Limb (tissue), 2 donors: ENCODE measurements at regions not wholly inside any gene's neighbourhood (a gene's known extent, or its start where the extent isn't known, plus 50 kb on each side); places are given as distances from the start of the nearest gene placed in this dataset.

Experiments
- DNase-seq, 2 donors: peaks; one replicate each; pipeline ENCODE4 v3.0.0-alpha.2; 2016; ENCODE audit errors: extremely low spot score in 2 of 2

- no peak for DNase-seq
Observed at GRCh38 chr9:129333617-129334104, 155.6 kb upstream of the IER5L start.

GRCh38 chr9:129332581-129332980, 154.5 kb upstream of the IER5L start:
- DNase-seq = no peak

DNA sequence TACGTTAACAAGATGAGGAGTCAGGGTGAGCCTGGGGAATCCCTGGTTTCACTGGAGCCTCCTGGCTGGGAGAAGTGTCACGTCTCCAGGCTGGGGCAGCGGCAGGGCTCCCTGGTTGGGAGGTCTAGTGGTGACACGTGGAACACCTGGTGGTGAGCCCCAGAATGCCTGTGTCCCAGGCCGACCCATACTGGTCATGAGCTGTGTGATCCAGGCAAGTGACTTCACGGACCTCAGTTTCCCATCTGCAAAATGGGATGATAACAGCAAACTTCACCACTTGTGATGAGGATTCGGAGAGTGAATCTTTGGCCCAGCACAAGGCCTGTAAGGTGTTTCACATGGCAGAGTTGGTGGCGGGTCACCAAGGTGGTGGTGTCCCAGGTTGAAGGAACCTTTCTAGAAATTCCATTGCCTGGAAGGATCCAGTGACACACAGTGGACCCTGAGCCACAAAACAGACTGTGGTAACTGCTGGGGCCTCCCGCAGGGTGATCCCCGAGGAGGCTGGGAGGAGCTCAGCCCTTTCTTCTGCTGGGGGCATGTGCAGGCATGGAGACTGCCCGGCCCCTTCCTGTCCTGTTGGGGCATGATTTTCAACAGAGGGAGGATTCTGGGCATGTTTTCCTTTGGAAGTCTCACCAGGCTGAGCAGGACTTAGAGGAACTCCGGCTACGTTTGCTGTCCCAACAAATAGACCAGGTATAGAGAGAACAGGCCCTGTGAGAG, 153.9 kb upstream of the IER5L start:
- DNase-seq = no peak

- no peak for DNase-seq
Observed at GRCh38 chr9:129331493-129331765, 153.4 kb upstream of the IER5L start.

DNA sequence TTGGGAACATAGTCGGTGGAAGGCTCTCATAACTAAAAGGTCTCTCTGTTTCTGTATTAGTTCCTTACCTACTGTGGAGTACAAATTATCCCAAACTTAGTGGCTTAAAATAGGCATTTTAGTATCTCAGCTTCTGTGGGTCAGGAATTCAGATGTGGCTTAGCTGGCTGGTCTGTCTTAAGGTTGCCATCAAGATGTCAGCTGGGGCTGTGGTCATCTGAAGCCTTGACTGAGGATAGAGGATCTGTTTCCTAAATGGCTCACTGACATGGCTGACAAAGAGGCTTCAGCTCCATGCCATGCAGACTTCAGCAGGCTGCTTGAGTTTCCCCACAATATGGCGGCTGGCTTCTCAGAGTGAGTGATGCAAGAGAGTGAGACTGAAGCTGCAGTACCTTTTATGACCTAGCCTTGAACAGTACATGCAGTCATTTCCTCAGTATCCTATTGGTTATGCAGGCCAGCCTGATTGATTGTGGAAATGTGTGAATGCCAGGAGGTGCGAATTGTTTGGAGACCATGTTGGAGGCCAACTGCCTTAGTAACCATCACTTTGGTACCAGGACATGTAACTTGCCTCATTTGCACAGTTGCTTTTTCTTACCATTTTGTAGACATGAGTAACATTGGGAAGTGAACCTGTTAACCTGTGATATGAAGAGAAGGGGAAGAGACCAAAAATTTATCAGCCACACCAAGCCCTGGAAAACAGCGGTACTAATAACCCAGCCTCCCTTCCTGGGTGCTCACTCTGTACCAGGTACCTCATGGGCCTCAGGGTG, 152.8 kb upstream of the IER5L start:
- no peak for DNase-seq

DNA sequence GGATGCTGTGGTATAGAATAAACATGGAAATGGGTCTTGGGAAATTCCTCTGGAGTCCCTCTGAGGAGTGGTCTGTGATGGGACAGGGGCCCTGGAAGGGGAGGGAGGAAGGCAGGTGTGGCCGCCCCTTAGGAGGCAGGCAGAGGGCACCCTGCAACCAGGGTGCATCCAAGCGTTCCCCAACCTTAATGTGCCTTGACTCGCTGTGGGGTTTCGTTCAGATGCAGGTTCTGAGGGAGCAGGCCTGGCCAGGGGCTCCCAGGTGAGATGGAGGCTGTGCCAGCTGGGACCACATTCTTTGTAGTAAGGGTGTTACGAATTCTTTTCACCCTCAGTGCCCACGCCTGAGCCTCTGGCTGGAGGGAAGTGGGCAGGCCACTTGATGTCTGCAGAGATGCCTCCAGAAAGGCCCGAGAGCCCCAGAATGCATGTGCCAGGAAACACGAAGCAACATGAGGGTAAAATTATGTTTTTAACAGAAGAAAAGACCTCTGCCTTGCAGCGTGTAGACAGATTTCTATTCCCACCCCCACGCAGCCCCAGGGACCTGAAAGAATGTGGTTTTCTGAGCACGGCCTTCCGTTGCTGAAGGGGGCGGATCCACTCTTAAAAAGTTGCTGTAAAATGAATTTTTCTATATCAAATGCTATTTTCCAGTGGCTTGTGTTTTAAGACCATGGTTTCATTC, 150.4 kb upstream of the IER5L start:
- DNase-seq = peak; percentile 59 to 75

DNA sequence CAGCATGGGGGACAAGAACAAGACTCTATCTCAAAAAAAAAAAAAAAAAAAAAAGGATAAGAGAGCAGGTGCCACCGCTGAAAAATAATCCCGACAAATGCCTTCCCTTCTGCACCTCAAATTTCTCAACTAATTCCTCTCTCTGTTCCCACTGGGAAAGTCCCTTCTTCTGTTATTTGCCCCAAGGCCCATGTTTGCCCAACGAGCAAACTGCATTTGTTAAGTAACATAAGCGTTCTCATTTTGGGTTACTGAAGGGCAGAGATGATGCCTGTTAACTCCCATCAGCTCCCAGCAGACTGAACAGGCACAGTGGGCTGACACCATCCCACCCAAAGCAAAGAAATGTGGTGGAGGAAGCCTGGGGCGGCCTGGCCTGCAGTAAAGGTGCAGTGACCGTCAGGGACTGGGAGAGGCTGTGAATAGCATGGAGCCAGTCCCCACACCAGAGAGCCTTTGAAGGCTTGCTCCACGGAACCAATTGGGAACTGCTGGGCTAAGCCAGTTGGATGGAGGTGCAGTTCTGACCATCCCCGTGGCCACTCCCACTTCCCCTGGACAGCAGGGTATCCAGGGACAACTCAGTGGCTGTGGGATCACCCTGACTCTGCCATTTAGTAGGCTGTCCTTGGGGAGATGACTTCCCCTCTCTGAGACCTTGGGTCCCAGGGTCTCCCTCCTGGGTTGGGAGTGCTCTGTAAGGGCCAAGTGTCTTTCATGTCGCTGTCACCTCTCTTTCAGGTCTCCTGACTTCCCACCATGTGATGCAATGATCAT, 149.7 kb upstream of the IER5L start:
- DNase-seq = peak in 1 of 2 donors; percentile 27

GRCh38 chr9:129326061-129327005, 148.3 kb upstream of the IER5L start:
- peak in 1 of 2 donors; percentile 33 for DNase-seq

GRCh38 chr9:129324808-129325502, 146.9 kb upstream of the IER5L start:
- DNase-seq = no peak

GRCh38 chr9:129323999-129324553, 146.0 kb upstream of the IER5L start:
- no peak for DNase-seq

- no peak for DNase-seq
Observed at GRCh38 chr9:129323376-129323998, 145.4 kb upstream of the IER5L start.

DNA sequence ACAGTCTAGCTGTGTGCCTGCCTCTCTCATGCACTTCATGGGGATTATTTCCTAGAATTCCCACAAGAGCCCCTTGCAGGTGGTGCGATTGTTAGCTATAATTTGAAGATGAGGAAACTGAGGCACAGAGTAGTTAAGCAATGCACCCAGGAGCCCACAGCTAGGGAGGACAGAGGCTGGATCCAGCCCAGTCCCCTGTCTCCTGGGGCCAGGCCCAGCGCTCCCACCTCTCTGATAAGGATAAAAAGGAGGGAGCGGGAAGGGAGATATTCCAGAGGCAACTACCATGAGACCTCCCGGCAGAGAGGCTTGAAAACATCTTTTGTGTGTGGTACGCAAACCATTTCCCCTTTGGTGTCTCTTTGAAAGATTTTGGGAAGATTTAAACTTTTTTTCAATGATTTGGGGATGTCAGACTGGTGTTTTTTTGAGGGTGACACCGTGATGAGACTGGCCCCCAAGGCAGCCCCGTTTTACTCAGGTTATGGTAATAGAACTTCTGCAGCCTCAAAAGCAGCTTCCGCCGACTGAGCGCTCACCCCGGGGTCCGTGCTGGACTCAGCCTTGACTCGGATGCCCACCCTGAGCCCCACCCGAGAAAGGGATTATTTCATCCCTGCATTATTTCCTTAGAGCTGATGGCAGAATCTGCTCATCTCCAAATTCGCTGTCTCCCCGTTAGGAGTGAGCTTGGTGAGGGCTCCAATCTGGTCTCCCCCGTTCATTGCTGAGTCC, 144.7 kb upstream of the IER5L start:
- DNase-seq = no peak

DNA sequence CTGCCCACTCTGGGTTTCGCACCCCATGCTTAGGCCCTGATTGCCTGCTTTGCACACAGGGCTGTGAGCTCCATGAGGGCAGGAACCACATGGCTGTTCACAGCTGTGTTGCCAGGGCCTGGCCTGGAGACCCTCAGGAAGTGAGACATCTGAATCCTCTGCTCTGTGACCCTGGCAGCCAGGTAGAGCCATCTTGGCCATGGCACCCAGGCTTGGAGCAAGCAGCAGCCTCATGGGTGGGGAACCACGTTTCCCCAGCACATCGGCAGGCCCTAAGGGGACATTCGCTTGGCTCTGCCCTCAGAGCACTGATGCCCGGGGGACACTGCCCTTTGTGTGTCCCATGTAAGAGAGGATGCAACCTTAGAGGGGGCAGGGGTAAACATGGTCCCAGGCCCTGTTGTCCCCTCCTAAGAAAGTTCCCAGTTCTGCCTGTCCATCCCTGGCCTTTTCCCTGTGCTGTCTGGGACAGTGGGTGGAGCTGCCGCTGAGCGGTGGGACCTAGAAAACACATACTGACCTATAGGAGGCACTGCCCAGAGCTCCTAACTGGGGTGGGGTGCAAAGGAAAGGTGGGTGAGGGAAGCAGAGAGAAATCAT, 144.1 kb upstream of the IER5L start:
- DNase-seq = no peak

DNA sequence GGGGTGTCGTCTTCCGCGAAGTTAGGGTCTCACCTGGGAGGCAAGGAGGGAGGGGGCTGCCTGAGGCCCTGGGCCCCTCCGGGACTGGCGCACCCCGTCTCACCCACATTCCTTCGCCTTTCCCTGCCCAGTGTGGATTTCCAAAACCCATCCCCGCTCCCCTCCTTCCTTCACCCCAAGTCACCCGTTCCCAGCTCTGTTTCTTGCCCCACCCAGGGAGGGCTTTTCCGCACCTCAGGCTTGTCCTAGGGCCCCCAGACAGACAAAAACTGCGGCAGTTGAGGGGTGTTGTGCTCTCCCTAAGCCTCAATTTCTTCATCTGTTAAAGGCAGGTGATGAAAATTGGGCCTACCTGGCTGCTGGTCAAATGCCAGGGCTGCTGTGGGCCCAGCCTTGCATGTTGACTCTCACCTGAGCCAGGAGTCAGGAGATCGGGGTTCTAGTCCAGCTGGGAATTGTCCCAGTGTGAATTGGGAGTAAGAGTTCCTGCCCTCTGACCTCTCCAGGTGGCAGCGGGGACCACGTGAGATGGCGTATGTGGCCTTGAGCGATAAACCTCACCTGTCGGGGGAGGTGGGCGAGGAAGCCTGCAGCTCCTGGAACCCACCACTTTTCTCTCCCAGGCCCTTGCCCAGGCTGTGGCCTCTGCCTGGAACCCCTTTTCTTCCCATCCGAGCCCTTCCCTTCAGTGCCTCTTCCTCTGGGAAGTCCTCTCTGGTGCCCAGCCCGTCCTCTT, 143.4 kb upstream of the IER5L start:
- no peak for DNase-seq

- DNase-seq = peak; percentile 74 to 93
Observed at GRCh38 chr9:129320575-129321285, 142.7 kb upstream of the IER5L start.

DNA sequence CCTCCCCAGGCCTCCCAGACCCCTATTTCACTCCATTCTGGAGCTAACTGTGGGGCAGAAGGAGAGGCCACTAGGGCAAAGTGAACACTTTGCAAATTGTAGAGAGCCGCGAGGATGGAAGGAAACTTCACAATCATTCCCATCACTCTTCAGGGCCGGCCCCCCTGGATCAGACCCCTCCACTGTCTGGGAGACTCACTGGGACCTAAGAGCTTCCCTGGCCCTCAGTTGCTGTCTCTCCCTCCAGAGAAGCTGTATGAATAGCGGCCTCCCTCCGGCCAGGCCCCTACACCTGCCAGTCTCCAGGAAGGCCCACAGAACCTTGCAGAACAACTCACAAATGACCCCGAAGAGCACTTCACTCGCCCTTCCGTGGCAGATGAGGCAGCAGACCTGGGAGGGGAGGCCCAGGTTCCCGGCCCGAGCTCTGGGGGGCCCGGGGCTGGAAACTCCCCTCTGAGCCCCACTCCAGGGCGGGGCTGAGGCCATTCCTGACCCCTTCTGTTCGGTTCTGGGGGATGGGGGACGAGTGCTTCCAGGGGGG, 141.9 kb upstream of the IER5L start:
- DNase-seq = no peak
